IMR-90 (cell line): ENCODE measurements at regions not wholly inside any gene's neighbourhood (a gene's known extent, or its start where the extent isn't known, plus 50 kb on each side); places are given as distances from the start of the nearest gene placed in this dataset.

ENCODE experiments used
- ATAC-seq: fragments of 200-7000 bp; cut with Tn5 transposase; 2 replicates; pipeline ENCODE4 v1.9.1; 2020; ENCODE audit warnings: low read depth, mild to moderate bottlenecking, moderate library complexity
- BruUV-seq: library from RNA; stranded (reverse); fragments of 400-500 nt; replicated peaks from 2 replicates; lab custom pipeline; 2021; lab: Mats Ljungman, UMichigan
- CTCF ChIA-PET: fragments of 300-600 bp; formaldehyde crosslinking; extraction: SDS; loops from one replicate; lab custom pipeline; 2021; ENCODE audit warnings: antibody characterized with exemption; lab: Yijun Ruan, JAX
- POLR2A ChIA-PET: fragments of 300-600 bp; sonication (Branson Sonifier 250); formaldehyde crosslinking; loops from one replicate; lab custom pipeline; 2022; ENCODE audit warnings: antibody characterized with exemption; ENCODE audit not compliant: unreplicated experiment; lab: Charles Lee
- DNase-seq: peaks from one replicate; pipeline ENCODE4 v3.0.0; 2013
- H2AFZ ChIP-seq: replicated peaks from 2 replicates; pipeline ENCODE3; 2013; ENCODE audit warnings: low read length, mild to moderate bottlenecking; ENCODE audit not compliant: poor library complexity
- H2AK5ac ChIP-seq: 2 replicates; pipeline ENCODE4 v1.6.1; 2013; ENCODE audit warnings: low read depth, low read length, inconsistent platforms
- H2AK9ac ChIP-seq: replicated peaks from 2 replicates; pipeline ENCODE3; 2013; ENCODE audit warnings: mild to moderate bottlenecking, low read depth, low read length, moderate library complexity; ENCODE audit not compliant: poor library complexity
- H2BK120ac ChIP-seq: 2 replicates; pipeline ENCODE4 v1.6.1; 2013; ENCODE audit warnings: low read depth, low read length, inconsistent platforms
- H2BK15ac ChIP-seq: 3 replicates; pipeline ENCODE4 v1.6.1; 2013; ENCODE audit warnings: low read depth, low read length, inconsistent platforms
- H2BK20ac ChIP-seq: 2 replicates; pipeline ENCODE4 v1.6.1; 2013; ENCODE audit warnings: low read depth, mild to moderate bottlenecking, inconsistent platforms, low read length, moderate library complexity
- H2BK5ac ChIP-seq: 2 replicates; pipeline ENCODE4 v1.6.1; 2013; ENCODE audit warnings: mild to moderate bottlenecking, low read depth, low read length, inconsistent platforms; ENCODE audit not compliant: poor library complexity, severe bottlenecking
- H3K14ac ChIP-seq: replicated peaks from 2 replicates; pipeline ENCODE4 v1.6.1; 2013; ENCODE audit warnings: low read depth, low read length, inconsistent platforms
- H3K18ac ChIP-seq: 2 replicates; pipeline ENCODE4 v1.6.1; 2013; ENCODE audit warnings: low read depth, low read length, control low read depth
- H3K23ac ChIP-seq: 2 replicates; pipeline ENCODE4 v1.6.1; 2013; ENCODE audit warnings: low read depth, low read length, inconsistent platforms
- H3K27ac ChIP-seq: 2 replicates; pipeline ENCODE4 v1.5.1; 2013; ENCODE audit warnings: mild to moderate bottlenecking, control low read depth, low read length; ENCODE audit not compliant: insufficient read depth
- H3K27me3 ChIP-seq: 2 replicates; pipeline ENCODE4 v1.6.1; 2013; ENCODE audit warnings: low read length; ENCODE audit not compliant: control insufficient read depth, insufficient read depth
- H3K36me3 ChIP-seq: 2 replicates; pipeline ENCODE4 v1.6.1; 2013; ENCODE audit warnings: low read length, mixed read lengths; ENCODE audit not compliant: control insufficient read depth, insufficient read depth
- H3K4ac ChIP-seq: 2 replicates; pipeline ENCODE4 v1.6.1; 2013; ENCODE audit warnings: low read depth, low read length, inconsistent platforms
- H3K4me1 ChIP-seq: 2 replicates; pipeline ENCODE4 v1.6.1; 2013; ENCODE audit warnings: low read length, mixed read lengths; ENCODE audit not compliant: control insufficient read depth, insufficient read depth
- H3K4me2 ChIP-seq: 2 replicates; pipeline ENCODE4 v1.6.1; 2013; ENCODE audit warnings: low read depth, mild to moderate bottlenecking, control low read depth, low read length, moderate library complexity
- H3K4me3 ChIP-seq: 2 replicates; pipeline ENCODE4 v1.5.1; 2013; ENCODE audit warnings: low read depth, mild to moderate bottlenecking, control low read depth, low read length, moderate library complexity; ENCODE audit not compliant: insufficient read depth
- H3K56ac ChIP-seq: 2 replicates; pipeline ENCODE4 v1.6.1; 2013; ENCODE audit warnings: low read length, inconsistent platforms; ENCODE audit not compliant: insufficient read depth; ENCODE audit errors: extremely low read depth
- H3K79me1 ChIP-seq, 2 experiments: 2 replicates each; pipeline ENCODE4 v1.6.1; 2013; ENCODE audit warnings: low read length in 2 of 2, inconsistent platforms in 1 of 2, low read depth in 1 of 2
- H3K9ac ChIP-seq: 2 replicates; pipeline ENCODE4 v1.6.1; 2013; ENCODE audit warnings: low read depth, low read length, control low read depth
- H3K9me1 ChIP-seq: 2 replicates; pipeline ENCODE4 v1.6.1; 2013; ENCODE audit warnings: low read length, inconsistent platforms; ENCODE audit not compliant: insufficient read depth
- H3K9me3 ChIP-seq: 2 replicates; pipeline ENCODE4 v1.6.1; 2013; ENCODE audit warnings: low read length; ENCODE audit not compliant: control insufficient read depth, insufficient read depth
- H4K20me1 ChIP-seq: 2 replicates; pipeline ENCODE4 v1.6.1; 2013; ENCODE audit warnings: low read length, inconsistent platforms; ENCODE audit not compliant: insufficient read depth
- H4K5ac ChIP-seq: 2 replicates; pipeline ENCODE4 v1.6.1; 2013; ENCODE audit warnings: mild to moderate bottlenecking, low read depth, low read length, control low read depth
- H4K8ac ChIP-seq, 2 experiments: 2 replicates each; pipeline ENCODE4 v1.6.1; 2013; ENCODE audit warnings: low read depth in 2 of 2, low read length in 2 of 2, control low read depth in 1 of 2, inconsistent platforms in 1 of 2
- H4K91ac ChIP-seq: 2 replicates; pipeline ENCODE4 v1.6.1; 2013; ENCODE audit warnings: low read depth, low read length, inconsistent platforms; ENCODE audit not compliant: insufficient read depth
- BHLHE40 ChIP-seq: fragments of 150-350 bp; IDR thresholded peaks from 2 replicates; pipeline ENCODE4 v1.6.1; 2016; ENCODE audit warnings: mild to moderate bottlenecking, low read depth, low read length
- FOS ChIP-seq: fragments of 150-350 bp; IDR thresholded peaks from 2 replicates; pipeline ENCODE4 v1.6.1; 2016; ENCODE audit warnings: low read depth, low read length
- MAZ ChIP-seq: IDR thresholded peaks from 2 replicates; pipeline ENCODE4 v1.6.1; 2012; ENCODE audit warnings: low read depth, mild to moderate bottlenecking, low read length, improper control_type of control experiment, moderate library complexity, borderline replicate concordance
- NFE2L2 ChIP-seq: fragments of 150-350 bp; IDR thresholded peaks from 2 replicates; pipeline ENCODE4 v1.6.1; 2016; ENCODE audit warnings: low read depth, mild to moderate bottlenecking, low read length
- POLR2A ChIP-seq: IDR thresholded peaks from 2 replicates; pipeline ENCODE4 v1.6.1; 2012; ENCODE audit warnings: mild to moderate bottlenecking, low read depth, low read length
- RAD21 ChIP-seq: IDR thresholded peaks from 2 replicates; pipeline ENCODE4 v1.6.1; 2012; ENCODE audit warnings: low read length, improper control_type of control experiment
- RCOR1 ChIP-seq: IDR thresholded peaks from 2 replicates; pipeline ENCODE4 v1.6.1; 2012; ENCODE audit warnings: mild to moderate bottlenecking, low read length, improper control_type of control experiment; ENCODE audit not compliant: insufficient replicate concordance
- RFX5 ChIP-seq: IDR thresholded peaks from 2 replicates; pipeline ENCODE4 v1.8.0; 2012; ENCODE audit warnings: low read depth, mild to moderate bottlenecking, low read length, moderate library complexity
- USF2 ChIP-seq: fragments of 150-350 bp; IDR thresholded peaks from 2 replicates; pipeline ENCODE4 v1.6.1; 2017; ENCODE audit warnings: mild to moderate bottlenecking, antibody characterized with exemption, low read length, low read depth
- WGBS, 2 experiments: methylation state at CpG; one replicate each; pipeline versions ENCODE4 v1.1.5 to v1.1.7; 2013; ENCODE audit warnings: missing lambda C conversion rate in 2 of 2; ENCODE audit not compliant: insufficient read length in 1 of 2; ENCODE audit errors: extremely low coverage in 2 of 2; 5-methylcytosine and 5-hydroxymethylcytosine counted together
- dilution Hi-C: fragments of 300-500 bp; cut with HindIII; formaldehyde crosslinking; loops from one replicate; pipeline ENCODE4 v1.14.3; 2018; ENCODE audit warnings: low sequenced_read_pairs; ENCODE audit not compliant: unreplicated experiment
- in situ Hi-C: fragments of 300-500 bp; cut with MboI; formaldehyde crosslinking; loops from 3 replicates; pipeline ENCODE4 v1.14.3; 2019; ENCODE audit warnings: low sequenced_read_pairs, inconsistent platforms, mixed read lengths
- intact Hi-C: fragments of 100-400 bp; cut with micrococcal nuclease; formaldehyde crosslinking; loops from 2 replicates; pipeline ENCODE4 v1.10.0; 2022

GRCh38 chr2:88870267-88870839, 178.9 kb downstream of the RPIA start:
- Histone ChIP-seq H2AFZ (no peak overlapping the region), H2AK9ac (no peak overlapping the region), H3K79me1 (no peaks in the 10 kb centered on the region), H3K27ac (no peak overlapping the region), H3K4me2 (no peak overlapping the region), H3K36me3 (no peaks in the 10 kb centered on the region), H4K5ac (no peak overlapping the region), H3K4me1 (no peaks in the 10 kb centered on the region), H3K23ac (no peak overlapping the region), H3K56ac (no peak overlapping the region), H3K9me1 (no peaks in the 10 kb centered on the region), H3K4ac (no peak overlapping the region), H3K18ac (no peak overlapping the region), H3K9ac (no peak overlapping the region), H2AK5ac (no peak overlapping the region), H3K9me3 (no peaks in the 10 kb centered on the region), H4K20me1 (no peaks in the 10 kb centered on the region), H2BK5ac (no peak overlapping the region), H3K4me3 (no peak overlapping the region), H2BK15ac (no peak overlapping the region), H3K14ac (no peak overlapping the region), H2BK120ac (no peak overlapping the region), H4K8ac (no peak overlapping the region), H2BK20ac (no peak overlapping the region), H4K91ac (no peak overlapping the region), H3K27me3 (peaks cover 4% of the 10 kb centered on the region)
- TF ChIP-seq MAZ (no peak), NFE2L2 (no peak), USF2 (no peak), POLR2A (no peak), FOS (no peak), RAD21 (no peak), RCOR1 (no peak), RFX5 (no peak), BHLHE40 (no peak)
- DNase-seq (no peak), ATAC-seq (no peak)
- dilution Hi-C loops (no loop called here), in situ Hi-C loops (no loop called here), intact Hi-C loops (no loop called here)
- no CpG with 5 or more reads among the region's 2 CpGs for WGBS, 2 experiments
- no TSS peak for BruUV-seq
- ChIA-PET POLR2A (interaction anchor here (0.6 kb wide), 1 partner anchor 604 kb away, joined by 6 read pairs; no protein-coding TSS in a partner anchor), CTCF (interaction anchor here (0.7 kb wide), 1 partner anchor 27 kb away, joined by 4 read pairs; no protein-coding TSS in a partner anchor)
